ENCODE measurements at regions not wholly inside any gene's neighbourhood (a gene's known extent, or its start where the extent isn't known, plus 50 kb on each side); places are given as distances from the start of the nearest gene placed in this dataset.

DNA sequence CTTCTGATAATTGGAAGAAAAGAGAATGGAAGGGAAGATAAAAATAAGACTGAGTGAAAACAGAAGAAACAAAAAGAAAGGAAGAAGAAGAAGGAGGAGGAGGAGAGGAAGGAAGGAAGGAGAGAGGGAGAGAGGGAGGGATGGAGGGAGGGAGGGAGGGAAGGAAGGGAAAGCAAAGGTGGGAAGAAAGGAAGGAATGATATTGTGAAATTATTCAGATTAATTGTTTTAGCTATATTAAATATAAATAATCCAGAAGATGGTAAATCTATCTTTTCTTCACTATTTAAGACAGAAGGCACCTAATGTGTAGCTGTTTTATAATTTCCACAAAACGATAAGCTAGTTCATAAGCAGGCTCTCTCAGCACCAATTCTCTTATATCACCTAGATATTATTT lies 191.3 kb upstream of the LRRC7 start:
- no peak overlapping the region for H3K27ac ChIP-seq (ENCODE audit: low read length)
- no peak overlapping the region for H3K4me3 ChIP-seq (ENCODE audit: low read length)
- no peaks in the 10 kb centered on the region for H3K36me3 ChIP-seq (ENCODE audit: insufficient read depth, low read depth, low read length)
- no peaks in the 10 kb centered on the region for H3K4me1 ChIP-seq (ENCODE audit: insufficient read depth, low read length)
- no peak overlapping the region for H3K9ac ChIP-seq (ENCODE audit: low read depth, low read length)
- H3K9me3 ChIP-seq (ENCODE audit: insufficient read depth, low read depth, low read length): no peaks in the 10 kb centered on the region
- H3K27me3 ChIP-seq (ENCODE audit: insufficient read depth, low read length): no peaks in the 10 kb centered on the region

GRCh38 chr1:69377507-69377906 lies 190.2 kb upstream of the LRRC7 start:
- Histone ChIP-seq H3K9me3 (ENCODE audit: insufficient read depth, low read depth, low read length) (no peaks in the 10 kb centered on the region), H3K27me3 (ENCODE audit: insufficient read depth, low read length) (no peaks in the 10 kb centered on the region), H3K36me3 (ENCODE audit: insufficient read depth, low read depth, low read length) (no peaks in the 10 kb centered on the region), H3K4me1 (ENCODE audit: insufficient read depth, low read length) (no peaks in the 10 kb centered on the region), H3K4me3 (ENCODE audit: low read length) (no peak overlapping the region), H3K27ac (ENCODE audit: low read length) (no peak overlapping the region), H3K9ac (ENCODE audit: low read depth, low read length) (no peak overlapping the region)

- H3K27me3 ChIP-seq (ENCODE audit: insufficient read depth, low read length): no peaks in the 10 kb centered on the region
Measured at GRCh38 chr1:69388044-69388443, 179.7 kb upstream of the LRRC7 start.

GRCh38 chr1:69400128-69400527 lies 167.6 kb upstream of the LRRC7 start:
- H3K9me3 ChIP-seq (ENCODE audit: insufficient read depth, low read depth, low read length): peaks cover 9% of the 10 kb centered on the region
- H3K27ac ChIP-seq (ENCODE audit: low read length): no peak overlapping the region
- no peak overlapping the region for H3K4me3 ChIP-seq (ENCODE audit: low read length)
- no peaks in the 10 kb centered on the region for H3K27me3 ChIP-seq (ENCODE audit: insufficient read depth, low read length)
- H3K4me1 ChIP-seq (ENCODE audit: insufficient read depth, low read length): peaks cover 6% of the 10 kb centered on the region; the same call in 1 of the 2 replicates
- H3K9ac ChIP-seq (ENCODE audit: low read depth, low read length): no peak overlapping the region
- no peaks in the 10 kb centered on the region for H3K36me3 ChIP-seq (ENCODE audit: insufficient read depth, low read depth, low read length)

More at GRCh38 chr1:69388044-69388443, 179.7 kb upstream of the LRRC7 start:
- Histone ChIP-seq H3K36me3 (ENCODE audit: insufficient read depth, low read depth, low read length) (no peaks in the 10 kb centered on the region), H3K4me3 (ENCODE audit: low read length) (no peak overlapping the region), H3K4me1 (ENCODE audit: insufficient read depth, low read length) (no peaks in the 10 kb centered on the region), H3K9ac (ENCODE audit: low read depth, low read length) (no peak overlapping the region), H3K27ac (ENCODE audit: low read length) (no peak overlapping the region), H3K9me3 (ENCODE audit: insufficient read depth, low read depth, low read length) (no peaks in the 10 kb centered on the region)

DNA sequence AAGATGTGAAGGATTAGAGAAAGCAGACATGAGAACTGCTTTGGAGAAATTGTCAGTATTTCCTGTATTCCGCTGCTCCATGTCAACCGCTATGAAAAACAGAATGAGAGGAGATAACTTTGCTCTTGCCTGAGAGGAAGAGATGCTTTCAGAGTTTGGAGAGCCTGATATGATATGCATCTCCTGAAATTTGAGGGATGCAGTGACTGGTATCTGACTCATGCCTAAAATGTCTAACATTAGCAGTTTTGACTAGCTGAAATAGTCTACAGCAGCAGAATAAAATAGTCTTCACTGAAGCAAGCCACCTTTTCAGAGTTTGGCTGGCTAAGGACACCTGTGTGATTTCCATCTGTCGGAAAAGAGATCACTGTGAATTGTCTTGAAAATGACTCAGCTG lies 165.8 kb upstream of the LRRC7 start:
- H3K27ac ChIP-seq (ENCODE audit: low read length): no peak overlapping the region
- no peaks in the 10 kb centered on the region for H3K9me3 ChIP-seq (ENCODE audit: insufficient read depth, low read depth, low read length)
- no peaks in the 10 kb centered on the region for H3K27me3 ChIP-seq (ENCODE audit: insufficient read depth, low read length)
- no peaks in the 10 kb centered on the region for H3K36me3 ChIP-seq (ENCODE audit: insufficient read depth, low read depth, low read length)
- peaks cover 6% of the 10 kb centered on the region; the same call in 1 of the 2 replicates for H3K4me1 ChIP-seq (ENCODE audit: insufficient read depth, low read length)
- no peak overlapping the region for H3K9ac ChIP-seq (ENCODE audit: low read depth, low read length)
- no peak overlapping the region for H3K4me3 ChIP-seq (ENCODE audit: low read length)

DNA sequence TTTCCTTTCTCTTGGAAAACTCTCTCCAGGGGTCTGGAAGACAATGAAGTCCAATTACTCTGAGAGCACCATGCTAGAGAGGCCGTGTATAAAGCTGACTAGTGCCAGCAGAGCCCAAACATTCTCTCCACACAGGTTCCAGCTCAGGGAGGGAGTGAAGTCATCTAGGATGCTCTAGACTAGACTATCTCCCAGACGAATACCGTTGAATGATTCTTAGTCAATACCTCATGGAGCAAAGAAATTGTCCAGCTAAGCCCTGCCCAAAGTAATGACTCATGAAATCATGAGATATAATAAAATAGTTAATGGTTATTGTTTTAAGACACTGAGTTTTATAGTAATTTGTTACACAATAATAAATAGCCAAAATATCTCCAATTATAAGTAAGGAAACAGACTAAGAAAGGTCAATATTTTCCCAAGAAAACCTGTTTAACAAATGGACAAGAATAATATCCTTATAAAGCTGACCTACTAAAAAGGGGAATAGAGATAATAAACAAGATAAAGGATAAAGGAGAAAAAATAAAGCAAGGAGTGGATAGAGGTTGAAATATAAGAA lies 163.9 kb upstream of the LRRC7 start:
- H3K36me3 ChIP-seq (ENCODE audit: insufficient read depth, low read depth, low read length): no peaks in the 10 kb centered on the region
- H3K9me3 ChIP-seq (ENCODE audit: insufficient read depth, low read depth, low read length): no peaks in the 10 kb centered on the region
- H3K4me3 ChIP-seq (ENCODE audit: low read length): no peak overlapping the region
- H3K4me1 ChIP-seq (ENCODE audit: insufficient read depth, low read length): no peaks in the 10 kb centered on the region
- H3K27ac ChIP-seq (ENCODE audit: low read length): no peak overlapping the region
- H3K9ac ChIP-seq (ENCODE audit: low read depth, low read length): no peak overlapping the region
- no peaks in the 10 kb centered on the region for H3K27me3 ChIP-seq (ENCODE audit: insufficient read depth, low read length)

DNA sequence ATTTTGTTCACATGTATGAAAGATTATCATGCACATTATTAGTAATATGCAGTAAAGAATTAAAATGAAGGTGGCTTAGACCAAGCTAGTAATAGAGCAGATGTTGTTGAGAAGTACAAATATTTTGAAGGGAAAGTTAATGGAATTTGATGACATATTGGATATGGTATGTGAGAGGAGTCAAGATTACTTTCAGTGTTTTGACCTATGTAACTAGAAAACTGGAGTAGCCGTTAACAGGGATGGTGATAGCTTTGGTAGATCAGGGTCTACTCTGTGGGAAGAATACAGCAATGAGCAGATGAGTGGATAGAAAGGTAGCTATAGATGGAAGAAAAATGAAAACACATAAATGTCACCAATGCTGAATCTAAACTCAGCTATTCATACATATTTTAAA lies 163.2 kb upstream of the LRRC7 start:
- Histone ChIP-seq H3K9me3 (ENCODE audit: insufficient read depth, low read depth, low read length) (no peaks in the 10 kb centered on the region), H3K9ac (ENCODE audit: low read depth, low read length) (no peak overlapping the region), H3K27ac (ENCODE audit: low read length) (no peak overlapping the region), H3K27me3 (ENCODE audit: insufficient read depth, low read length) (no peaks in the 10 kb centered on the region), H3K4me1 (ENCODE audit: insufficient read depth, low read length) (no peaks in the 10 kb centered on the region), H3K4me3 (ENCODE audit: low read length) (no peak overlapping the region), H3K36me3 (ENCODE audit: insufficient read depth, low read depth, low read length) (no peaks in the 10 kb centered on the region)

- H3K27me3 ChIP-seq (ENCODE audit: insufficient read depth, low read length): no peaks in the 10 kb centered on the region
- H3K4me1 ChIP-seq (ENCODE audit: insufficient read depth, low read length): no peaks in the 10 kb centered on the region
- no peaks in the 10 kb centered on the region for H3K9me3 ChIP-seq (ENCODE audit: insufficient read depth, low read depth, low read length)
- no peak overlapping the region for H3K4me3 ChIP-seq (ENCODE audit: low read length)
- H3K9ac ChIP-seq (ENCODE audit: low read depth, low read length): no peak overlapping the region
- no peak overlapping the region for H3K27ac ChIP-seq (ENCODE audit: low read length)
- no peaks in the 10 kb centered on the region for H3K36me3 ChIP-seq (ENCODE audit: insufficient read depth, low read depth, low read length)
Measured at GRCh38 chr1:69406244-69406643, 161.5 kb upstream of the LRRC7 start.

DNA sequence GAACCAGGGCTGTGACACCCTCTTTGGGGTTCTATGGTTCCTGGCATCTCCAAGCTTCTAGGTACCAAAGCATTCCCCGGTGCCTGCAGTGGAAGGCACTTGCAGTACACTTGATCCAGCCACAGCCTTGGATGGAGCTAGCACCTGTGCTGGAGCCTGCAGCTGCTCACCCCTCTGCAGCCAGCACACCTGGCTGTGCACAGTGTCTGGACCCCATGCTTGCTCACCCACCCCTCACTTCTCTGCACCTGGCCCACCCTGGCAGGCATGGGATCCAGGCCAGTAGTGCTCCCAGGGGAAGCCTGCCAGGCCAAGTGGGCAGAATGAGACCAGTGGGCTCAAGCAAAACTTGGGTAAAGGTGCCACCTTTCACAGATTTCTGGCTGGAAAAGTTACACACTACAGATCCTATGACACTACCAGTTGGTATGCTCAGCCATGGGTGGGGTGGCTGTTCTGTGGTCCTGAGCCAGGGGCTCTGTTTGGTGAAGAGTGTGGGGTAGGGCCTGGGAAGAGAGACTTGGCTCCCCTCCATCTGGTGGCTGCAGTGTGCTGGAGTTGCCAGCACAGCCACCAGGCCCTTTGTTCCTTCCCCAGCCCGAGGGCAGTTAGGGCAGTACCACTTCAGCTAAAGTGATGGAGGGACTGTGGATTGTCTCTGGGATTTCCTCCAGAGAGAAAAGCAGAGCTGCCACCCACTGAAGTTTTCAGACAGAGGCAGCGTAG lies 157.8 kb upstream of the LRRC7 start:
- H3K27ac ChIP-seq (ENCODE audit: low read length): no peak overlapping the region
- no peaks in the 10 kb centered on the region for H3K4me1 ChIP-seq (ENCODE audit: insufficient read depth, low read length)
- no peaks in the 10 kb centered on the region for H3K36me3 ChIP-seq (ENCODE audit: insufficient read depth, low read depth, low read length)
- no peak overlapping the region for H3K4me3 ChIP-seq (ENCODE audit: low read length)
- no peaks in the 10 kb centered on the region for H3K27me3 ChIP-seq (ENCODE audit: insufficient read depth, low read length)
- H3K9ac ChIP-seq (ENCODE audit: low read depth, low read length): no peak overlapping the region
- H3K9me3 ChIP-seq (ENCODE audit: insufficient read depth, low read depth, low read length): no peaks in the 10 kb centered on the region; the same call in 1 of the 2 replicates

DNA sequence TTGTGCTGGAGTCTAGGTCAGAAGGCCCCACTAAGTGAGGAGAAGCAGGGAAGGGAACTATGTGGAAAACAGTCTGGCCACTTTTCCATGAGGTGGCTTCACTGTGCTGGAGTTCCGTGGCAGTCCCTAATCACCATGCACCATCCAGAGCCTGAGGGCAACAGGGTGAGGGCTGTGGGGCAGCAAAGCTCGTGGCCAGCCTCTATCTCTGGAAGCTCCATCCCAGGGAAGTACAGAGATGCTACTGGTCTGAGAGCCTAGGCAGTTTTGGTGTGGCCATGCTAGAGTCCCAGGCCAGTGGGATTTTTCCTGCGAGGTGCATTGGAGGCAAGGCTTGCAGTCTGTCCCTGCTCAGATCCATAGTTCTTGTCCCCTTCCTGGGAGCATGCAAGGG lies 157.3 kb upstream of the LRRC7 start:
- H3K4me1 ChIP-seq (ENCODE audit: insufficient read depth, low read length): no peaks in the 10 kb centered on the region
- no peak overlapping the region for H3K4me3 ChIP-seq (ENCODE audit: low read length)
- H3K9ac ChIP-seq (ENCODE audit: low read depth, low read length): no peak overlapping the region
- no peaks in the 10 kb centered on the region; the same call in 1 of the 2 replicates for H3K9me3 ChIP-seq (ENCODE audit: insufficient read depth, low read depth, low read length)
- no peak overlapping the region for H3K27ac ChIP-seq (ENCODE audit: low read length)
- H3K27me3 ChIP-seq (ENCODE audit: insufficient read depth, low read length): no peaks in the 10 kb centered on the region
- no peaks in the 10 kb centered on the region for H3K36me3 ChIP-seq (ENCODE audit: insufficient read depth, low read depth, low read length)

- Histone ChIP-seq H3K27ac (ENCODE audit: low read length) (no peak overlapping the region), H3K27me3 (ENCODE audit: insufficient read depth, low read length) (no peaks in the 10 kb centered on the region), H3K9me3 (ENCODE audit: insufficient read depth, low read depth, low read length) (no peaks in the 10 kb centered on the region; the same call in 1 of the 2 replicates), H3K4me1 (ENCODE audit: insufficient read depth, low read length) (no peaks in the 10 kb centered on the region), H3K9ac (ENCODE audit: low read depth, low read length) (no peak overlapping the region), H3K4me3 (ENCODE audit: low read length) (no peak overlapping the region), H3K36me3 (ENCODE audit: insufficient read depth, low read depth, low read length) (no peaks in the 10 kb centered on the region)
Measured at GRCh38 chr1:69410893-69411292, 156.8 kb upstream of the LRRC7 start.

- Histone ChIP-seq H3K4me3 (ENCODE audit: low read length) (no peak overlapping the region), H3K36me3 (ENCODE audit: insufficient read depth, low read depth, low read length) (no peaks in the 10 kb centered on the region), H3K27ac (ENCODE audit: low read length) (no peak overlapping the region), H3K9me3 (ENCODE audit: insufficient read depth, low read depth, low read length) (no peaks in the 10 kb centered on the region; the same call in 1 of the 2 replicates), H3K9ac (ENCODE audit: low read depth, low read length) (no peak overlapping the region), H3K27me3 (ENCODE audit: insufficient read depth, low read length) (no peaks in the 10 kb centered on the region), H3K4me1 (ENCODE audit: insufficient read depth, low read length) (no peaks in the 10 kb centered on the region)
Measured at GRCh38 chr1:69411617-69412016, 156.1 kb upstream of the LRRC7 start.

All from iPS-20b (cell line).